Adipocyte (in vitro differentiated cells): ENCODE measurements at regions not wholly inside any gene's neighbourhood (a gene's known extent, or its start where the extent isn't known, plus 50 kb on each side); places are given as distances from the start of the nearest gene placed in this dataset.

ENCODE experiments used
- DNase-seq: peaks from one replicate; pipeline ENCODE4 v3.0.0-alpha.2; 2015; ENCODE audit warnings: low read depth
- H3K27me3 ChIP-seq: replicated peaks from 2 replicates; pipeline ENCODE4 v1.7.0; 2013; ENCODE audit warnings: mild to moderate bottlenecking, low read length, moderate library complexity; ENCODE audit not compliant: control insufficient read depth, insufficient read depth
- H3K36me3 ChIP-seq: 2 replicates; pipeline ENCODE4 v1.7.0; 2013; ENCODE audit warnings: low read length, mild to moderate bottlenecking, moderate library complexity; ENCODE audit not compliant: control insufficient read depth, insufficient read depth, severe bottlenecking
- H3K4me1 ChIP-seq: 2 replicates; pipeline ENCODE4 v1.7.0; 2013; ENCODE audit warnings: mild to moderate bottlenecking, low read length, moderate library complexity; ENCODE audit not compliant: control insufficient read depth, insufficient read depth
- H3K4me3 ChIP-seq: 2 replicates; pipeline ENCODE4 v1.7.0; 2013; ENCODE audit warnings: mild to moderate bottlenecking, low read length, moderate library complexity
- H3K9ac ChIP-seq: 2 replicates; pipeline ENCODE4 v1.7.0; 2013; ENCODE audit warnings: mild to moderate bottlenecking, low read length, moderate library complexity
- H3K9me3 ChIP-seq: 2 replicates; pipeline ENCODE4 v1.7.0; 2013; ENCODE audit warnings: mild to moderate bottlenecking, low read length, moderate library complexity; ENCODE audit not compliant: control insufficient read depth

GRCh38 chr13:85665286-85665685, 133.9 kb downstream of the SLITRK6 start:
- Histone ChIP-seq H3K4me1 (no peaks in the 10 kb centered on the region), H3K36me3 (no peaks in the 10 kb centered on the region), H3K27me3 (no peaks in the 10 kb centered on the region), H3K9ac (no peak overlapping the region), H3K9me3 (peaks cover 4% of the 10 kb centered on the region), H3K4me3 (no peak overlapping the region)
- DNase-seq = peak; percentile 59

GRCh38 chr13:85663856-85664255, 135.4 kb downstream of the SLITRK6 start:
- H3K9me3 ChIP-seq = peaks cover 4% of the 10 kb centered on the region
- peaks cover 4% of the 10 kb centered on the region for H3K4me1 ChIP-seq

GRCh38 chr13:85662186-85662585, 137.0 kb downstream of the SLITRK6 start:
- H3K4me3 ChIP-seq = no peak overlapping the region
- H3K9me3 ChIP-seq = peaks cover 4% of the 10 kb centered on the region
- H3K36me3 ChIP-seq = no peaks in the 10 kb centered on the region
- DNase-seq = no peak
- no peaks in the 10 kb centered on the region for H3K27me3 ChIP-seq
- H3K4me1 ChIP-seq = peaks cover 4% of the 10 kb centered on the region
- H3K9ac ChIP-seq = no peak overlapping the region

More at GRCh38 chr13:85663856-85664255, 135.4 kb downstream of the SLITRK6 start:
- no peak for DNase-seq
- no peak overlapping the region for H3K9ac ChIP-seq
- no peak overlapping the region for H3K4me3 ChIP-seq
- H3K27me3 ChIP-seq = no peaks in the 10 kb centered on the region
- H3K36me3 ChIP-seq = no peaks in the 10 kb centered on the region

- H3K36me3 ChIP-seq = no peaks in the 10 kb centered on the region
- DNase-seq = no peak
- no peak overlapping the region for H3K9ac ChIP-seq
- H3K9me3 ChIP-seq = peaks cover 4% of the 10 kb centered on the region
- no peak overlapping the region for H3K4me3 ChIP-seq
- no peaks in the 10 kb centered on the region for H3K27me3 ChIP-seq
- H3K4me1 ChIP-seq = peaks cover 4% of the 10 kb centered on the region
Observed at GRCh38 chr13:85661675-85662074, 137.5 kb downstream of the SLITRK6 start.

GRCh38 chr13:85659493-85659892, 139.7 kb downstream of the SLITRK6 start:
- DNase-seq = peak; percentile 78
- Histone ChIP-seq H3K36me3 (no peaks in the 10 kb centered on the region), H3K27me3 (no peaks in the 10 kb centered on the region), H3K9ac (no peak overlapping the region), H3K9me3 (peaks cover 4% of the 10 kb centered on the region), H3K4me1 (peaks cover 4% of the 10 kb centered on the region), H3K4me3 (no peak overlapping the region)

- Histone ChIP-seq H3K36me3 (no peaks in the 10 kb centered on the region), H3K27me3 (no peaks in the 10 kb centered on the region), H3K4me3 (no peak overlapping the region)
Observed at GRCh38 chr13:85657942-85658341, 141.3 kb downstream of the SLITRK6 start.

GRCh38 chr13:85655040-85655439, 144.2 kb downstream of the SLITRK6 start:
- Histone ChIP-seq H3K4me1 (peaks cover 4% of the 10 kb centered on the region), H3K4me3 (no peak overlapping the region), H3K27me3 (no peaks in the 10 kb centered on the region), H3K9me3 (no peaks in the 10 kb centered on the region), H3K9ac (no peak overlapping the region), H3K36me3 (no peaks in the 10 kb centered on the region)
- DNase-seq = no peak

More at GRCh38 chr13:85657942-85658341, 141.3 kb downstream of the SLITRK6 start:
- Histone ChIP-seq H3K4me1 (peaks cover 4% of the 10 kb centered on the region), H3K9ac (no peak overlapping the region), H3K9me3 (peaks cover 4% of the 10 kb centered on the region)
- no peak for DNase-seq

GRCh38 chr13:85654227-85654626, 145.0 kb downstream of the SLITRK6 start:
- Histone ChIP-seq H3K27me3 (no peaks in the 10 kb centered on the region), H3K36me3 (no peaks in the 10 kb centered on the region), H3K9me3 (no peaks in the 10 kb centered on the region), H3K4me3 (no peak overlapping the region), H3K4me1 (no peaks in the 10 kb centered on the region), H3K9ac (no peak overlapping the region)
- no peak for DNase-seq

GRCh38 chr13:85653681-85654080, 145.5 kb downstream of the SLITRK6 start:
- H3K4me1 ChIP-seq = no peaks in the 10 kb centered on the region
- no peaks in the 10 kb centered on the region for H3K36me3 ChIP-seq
- H3K4me3 ChIP-seq = no peak overlapping the region
- no peaks in the 10 kb centered on the region for H3K9me3 ChIP-seq
- H3K27me3 ChIP-seq = no peaks in the 10 kb centered on the region
- H3K9ac ChIP-seq = no peak overlapping the region
- DNase-seq = no peak

- no peaks in the 10 kb centered on the region for H3K36me3 ChIP-seq
- H3K4me3 ChIP-seq = no peak overlapping the region
- no peak overlapping the region for H3K9ac ChIP-seq
- no peaks in the 10 kb centered on the region for H3K9me3 ChIP-seq
- no peak for DNase-seq
- no peaks in the 10 kb centered on the region for H3K4me1 ChIP-seq
- no peaks in the 10 kb centered on the region for H3K27me3 ChIP-seq
Observed at GRCh38 chr13:85652491-85652890, 146.7 kb downstream of the SLITRK6 start.

- Histone ChIP-seq H3K27me3 (no peaks in the 10 kb centered on the region), H3K4me1 (no peaks in the 10 kb centered on the region), H3K9ac (no peak overlapping the region), H3K4me3 (no peak overlapping the region), H3K36me3 (no peaks in the 10 kb centered on the region), H3K9me3 (no peaks in the 10 kb centered on the region)
- no peak for DNase-seq
Observed at GRCh38 chr13:85651440-85651839, 147.8 kb downstream of the SLITRK6 start.

GRCh38 chr13:85650613-85651012, 148.6 kb downstream of the SLITRK6 start:
- no peaks in the 10 kb centered on the region for H3K9me3 ChIP-seq
- H3K4me3 ChIP-seq = no peak overlapping the region
- H3K36me3 ChIP-seq = no peaks in the 10 kb centered on the region
- no peaks in the 10 kb centered on the region for H3K4me1 ChIP-seq
- no peaks in the 10 kb centered on the region for H3K27me3 ChIP-seq
- no peak for DNase-seq
- no peak overlapping the region for H3K9ac ChIP-seq
